GM12875 (cell line): ENCODE measurements at regions not wholly inside any gene's neighbourhood (a gene's known extent, or its start where the extent isn't known, plus 50 kb on each side); places are given as distances from the start of the nearest gene placed in this dataset.
A peak's percentile ranks its signal among the peaks of the same experiment; 100 is the strongest.
"Not testable (repeated sequence)": the region's sequence is repeated elsewhere in the genome, so short reads cannot be mapped to it uniquely, and the experiment has no call there.

Experiments
- H3K4me3 ChIP-seq: one replicate; pipeline ENCODE4 v1.5.1; 2011; ENCODE audit warnings: low read depth, low read length, control low read depth
- CTCF ChIP-seq: IDR thresholded peaks from 2 replicates; pipeline ENCODE4 v1.5.1; 2011; ENCODE audit warnings: low read depth, mild to moderate bottlenecking, control low read depth, inconsistent platforms, low read length, moderate library complexity, borderline replicate concordance; ENCODE audit not compliant: insufficient read depth

- no peak for TF ChIP-seq CTCF
- H3K4me3 ChIP-seq = no peak overlapping the region
Measured at GRCh38 chr14:105894125-105894977, 368.0 kb downstream of the TMEM121 start.

- no peak for TF ChIP-seq CTCF
- H3K4me3 ChIP-seq = no peak overlapping the region
Measured at GRCh38 chr14:105894978-105895881, 368.8 kb downstream of the TMEM121 start.

GRCh38 chr14:105896206-105896605, 369.8 kb downstream of the TMEM121 start:
- H3K4me3 ChIP-seq = not testable (repeated sequence)

GRCh38 chr14:105896961-105897724, 370.8 kb downstream of the TMEM121 start:
- H3K4me3 ChIP-seq = not testable (repeated sequence)

- no peak overlapping the region for H3K4me3 ChIP-seq
- no peak for TF ChIP-seq CTCF
Measured at GRCh38 chr14:105897725-105898113, 371.3 kb downstream of the TMEM121 start.

DNA sequence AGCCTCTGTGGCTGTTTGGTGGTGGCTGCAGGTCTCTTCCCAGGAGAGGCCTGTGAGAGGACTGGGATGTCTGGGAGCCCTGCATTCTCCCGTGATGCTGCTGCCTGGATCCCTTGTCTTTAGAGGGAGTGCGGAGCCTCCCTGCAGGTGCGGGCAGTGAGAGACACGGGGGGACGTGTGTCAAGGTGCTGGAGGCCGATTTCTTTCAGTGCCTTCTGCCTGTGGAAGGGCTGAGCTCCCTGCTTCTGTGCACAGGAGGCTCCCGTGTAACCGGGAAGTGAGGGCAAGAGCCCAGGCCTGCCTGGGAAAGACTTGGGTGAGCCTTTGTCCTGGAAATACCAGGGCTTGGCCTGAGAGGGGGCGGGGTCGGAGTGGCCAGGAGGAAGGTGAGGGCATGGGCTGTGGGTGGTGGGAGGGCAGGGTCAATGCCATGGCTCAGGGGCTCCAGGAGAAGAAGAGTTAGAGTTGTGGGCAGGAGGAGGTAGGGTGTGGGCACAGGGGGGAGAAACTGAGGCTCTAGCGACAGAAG, 372.2 kb downstream of the TMEM121 start:
- no peak for TF ChIP-seq CTCF
- no peak overlapping the region for H3K4me3 ChIP-seq

- H3K4me3 ChIP-seq = peak overlapping the region; percentile 16
- TF ChIP-seq CTCF = no peak
Measured at GRCh38 chr14:105899071-105899641, 372.8 kb downstream of the TMEM121 start.
